ENCODE measurements at regions not wholly inside any gene's neighbourhood (a gene's known extent, or its start where the extent isn't known, plus 50 kb on each side); places are given as distances from the start of the nearest gene placed in this dataset.

DNA sequence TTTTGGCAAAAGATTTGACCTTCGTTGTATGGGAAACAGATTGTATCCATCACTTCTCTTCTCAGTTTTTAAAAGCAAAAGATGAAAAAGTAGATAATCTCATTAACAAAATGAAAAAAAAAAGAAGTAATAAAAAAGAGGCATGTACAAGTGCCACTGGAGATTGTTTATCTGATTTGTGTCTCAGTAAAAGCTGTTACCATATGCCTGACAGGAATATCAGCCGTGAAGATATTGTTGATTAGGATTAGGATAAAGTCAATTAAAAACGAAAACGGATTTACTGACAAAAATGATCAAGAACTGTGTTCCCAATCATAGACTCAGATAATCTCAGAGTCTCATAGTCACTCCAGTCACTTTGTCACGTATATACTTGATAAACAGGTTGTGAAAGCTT, 842.1 kb upstream of the SLC10A2 start:
- no peak overlapping the region for H3K9ac ChIP-seq (ENCODE audit: low read depth, low read length)
- in situ Hi-C loops (cut with MboI; ENCODE audit: low sequenced_read_pairs) = no loop called here
- H3K27me3 ChIP-seq (ENCODE audit: control insufficient read depth, insufficient read depth, low read length) = no peaks in the 10 kb centered on the region
- no peak overlapping the region for H2AFZ ChIP-seq (replicated peaks; ENCODE audit: low read length, poor library complexity)
- no peak overlapping the region for H2AK5ac ChIP-seq (ENCODE audit: low read depth, low read length)
- no peaks in the 10 kb centered on the region for H3K9me3 ChIP-seq (ENCODE audit: control insufficient read depth, insufficient read depth, low read length)
- H2BK5ac ChIP-seq (ENCODE audit: low read depth, low read length, poor library complexity, severe bottlenecking) = no peak overlapping the region
- no peak overlapping the region for H3K4ac ChIP-seq (ENCODE audit: low read depth, low read length)
- H2BK15ac ChIP-seq (ENCODE audit: low read depth, low read length) = no peak overlapping the region
- no peak overlapping the region for H3K23ac ChIP-seq (ENCODE audit: low read depth, low read length)
- CTCF ChIA-PET = no interaction called here
- H4K5ac ChIP-seq (ENCODE audit: low read depth, low read length) = no peak overlapping the region
- H3K9me1 ChIP-seq (ENCODE audit: insufficient read depth, low read length) = no peaks in the 10 kb centered on the region
- no peak overlapping the region for H3K4me3 ChIP-seq (ENCODE audit: insufficient read depth, low read depth, low read length)
- POLR2A ChIA-PET (ENCODE audit: unreplicated experiment) = no interaction called here
- ATAC-seq (ENCODE audit: low read depth) (no peak), DNase-seq (no peak)
- intact Hi-C loops (cut with micrococcal nuclease) = no loop called here
- no peak overlapping the region for H2AK9ac ChIP-seq (replicated peaks; ENCODE audit: low read depth, low read length, poor library complexity)
- H4K91ac ChIP-seq (ENCODE audit: insufficient read depth, low read depth, low read length) = no peak overlapping the region
- no peak overlapping the region for H3K14ac ChIP-seq (replicated peaks; ENCODE audit: low read depth, low read length)
- H3K4me1 ChIP-seq (ENCODE audit: control insufficient read depth, insufficient read depth, low read length) = no peaks in the 10 kb centered on the region
- H3K4me2 ChIP-seq (ENCODE audit: low read depth, low read length) = no peak overlapping the region
- H3K36me3 ChIP-seq (ENCODE audit: control insufficient read depth, insufficient read depth, low read length) = no peaks in the 10 kb centered on the region
- no peak overlapping the region for H4K8ac ChIP-seq (ENCODE audit: low read depth in 2 of 2, low read length in 2 of 2)
- H4K20me1 ChIP-seq (ENCODE audit: insufficient read depth, low read length) = no peaks in the 10 kb centered on the region
- no TSS peak for BruUV-seq (replicated peaks)
- no peaks in the 10 kb centered on the region for H3K79me1 ChIP-seq (ENCODE audit: low read depth in 1 of 2, low read length in 2 of 2)
- TF ChIP-seq SMC3 (IDR thresholded peaks at IDR 0.05; ENCODE audit: low read depth, low read length) (no peak), MAZ (IDR thresholded peaks at IDR 0.05; ENCODE audit: borderline replicate concordance, low read depth, low read length) (no peak), RFX5 (IDR thresholded peaks at IDR 0.05; ENCODE audit: low read depth, low read length) (no peak), CHD1 (IDR thresholded peaks at IDR 0.05; ENCODE audit: low read depth, low read length) (no peak), RAD21 (IDR thresholded peaks at IDR 0.05; ENCODE audit: low read length) (no peak), NFE2L2 (IDR thresholded peaks at IDR 0.05; ENCODE audit: low read depth, low read length) (no peak), MXI1 (IDR thresholded peaks at IDR 0.05; ENCODE audit: borderline replicate concordance, low read depth, low read length) (no peak), BHLHE40 (IDR thresholded peaks at IDR 0.05; ENCODE audit: low read depth, low read length) (no peak)
- TF ChIP-seq, protein P1, sequence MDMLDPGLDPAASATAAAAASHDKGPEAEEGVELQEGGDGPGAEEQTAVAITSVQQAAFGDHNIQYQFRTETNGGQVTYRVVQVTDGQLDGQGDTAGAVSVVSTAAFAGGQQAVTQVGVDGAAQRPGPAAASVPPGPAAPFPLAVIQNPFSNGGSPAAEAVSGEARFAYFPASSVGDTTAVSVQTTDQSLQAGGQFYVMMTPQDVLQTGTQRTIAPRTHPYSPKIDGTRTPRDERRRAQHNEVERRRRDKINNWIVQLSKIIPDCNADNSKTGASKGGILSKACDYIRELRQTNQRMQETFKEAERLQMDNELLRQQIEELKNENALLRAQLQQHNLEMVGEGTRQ (IDR thresholded peaks at IDR 0.05; ENCODE audit: low read depth, low read length) = no peak
- TF ChIP-seq, protein P2, sequence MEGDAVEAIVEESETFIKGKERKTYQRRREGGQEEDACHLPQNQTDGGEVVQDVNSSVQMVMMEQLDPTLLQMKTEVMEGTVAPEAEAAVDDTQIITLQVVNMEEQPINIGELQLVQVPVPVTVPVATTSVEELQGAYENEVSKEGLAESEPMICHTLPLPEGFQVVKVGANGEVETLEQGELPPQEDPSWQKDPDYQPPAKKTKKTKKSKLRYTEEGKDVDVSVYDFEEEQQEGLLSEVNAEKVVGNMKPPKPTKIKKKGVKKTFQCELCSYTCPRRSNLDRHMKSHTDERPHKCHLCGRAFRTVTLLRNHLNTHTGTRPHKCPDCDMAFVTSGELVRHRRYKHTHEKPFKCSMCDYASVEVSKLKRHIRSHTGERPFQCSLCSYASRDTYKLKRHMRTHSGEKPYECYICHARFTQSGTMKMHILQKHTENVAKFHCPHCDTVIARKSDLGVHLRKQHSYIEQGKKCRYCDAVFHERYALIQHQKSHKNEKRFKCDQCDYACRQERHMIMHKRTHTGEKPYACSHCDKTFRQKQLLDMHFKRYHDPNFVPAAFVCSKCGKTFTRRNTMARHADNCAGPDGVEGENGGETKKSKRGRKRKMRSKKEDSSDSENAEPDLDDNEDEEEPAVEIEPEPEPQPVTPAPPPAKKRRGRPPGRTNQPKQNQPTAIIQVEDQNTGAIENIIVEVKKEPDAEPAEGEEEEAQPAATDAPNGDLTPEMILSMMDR (conservative IDR thresholded peaks at IDR 0.05; ENCODE audit: low read depth, low read length) = no peak
- dilution Hi-C loops (cut with HindIII; ENCODE audit: low sequenced_read_pairs, unreplicated experiment) = no loop called here
- no CpG with 5 or more reads among the region's 5 CpGs for whole genome bisulfite sequencing, 2 experiments (ENCODE audit: extremely low coverage in 2 of 2, insufficient read length in 1 of 2)
- no peak overlapping the region for H2BK120ac ChIP-seq (ENCODE audit: low read depth, low read length)
- H2BK20ac ChIP-seq (ENCODE audit: low read depth, low read length) = no peak overlapping the region
- no peak overlapping the region for H3K56ac ChIP-seq (ENCODE audit: extremely low read depth, insufficient read depth, low read length)
- no peak overlapping the region for H3K18ac ChIP-seq (ENCODE audit: low read depth, low read length)
- no peak overlapping the region for H3K27ac ChIP-seq (ENCODE audit: insufficient read depth, low read length)

All from IMR-90 (cell line).